ENCODE measurements at regions not wholly inside any gene's neighbourhood (a gene's known extent, or its start where the extent isn't known, plus 50 kb on each side); places are given as distances from the start of the nearest gene placed in this dataset.
A peak's percentile ranks its signal among the peaks of the same experiment; 100 is the strongest.

DNA sequence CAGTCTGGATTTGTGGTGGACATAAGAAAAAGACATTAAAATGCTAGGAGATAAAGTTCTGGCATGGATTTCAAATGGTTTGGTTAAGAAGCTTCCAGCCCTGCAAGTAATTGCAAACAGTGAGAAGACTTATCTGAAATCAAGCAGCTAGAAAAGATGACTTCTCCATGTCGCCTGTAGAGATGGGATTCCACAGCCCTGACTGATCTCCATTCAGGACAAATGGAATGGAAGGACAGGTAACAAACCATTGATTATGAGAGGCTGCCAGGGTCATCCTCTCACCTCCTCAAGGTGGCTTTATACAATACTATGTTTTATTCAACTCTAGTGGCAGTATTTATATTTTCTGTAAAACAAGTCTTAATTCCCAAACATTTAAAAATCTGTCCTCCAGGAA, 237.9 kb downstream of the HLX start:
- H3K9me3 ChIP-seq (ENCODE audit: control insufficient read depth, insufficient read depth, low read depth, low read length) = no peaks in the 10 kb centered on the region
- no peaks in the 10 kb centered on the region for H3K27me3 ChIP-seq (ENCODE audit: control insufficient read depth, insufficient read depth, low read length)
- H4K20me1 ChIP-seq (ENCODE audit: control insufficient read depth, extremely low read depth, insufficient read depth, low read length) = no peaks in the 10 kb centered on the region
- H3K4me2 ChIP-seq (ENCODE audit: extremely low read depth, insufficient read depth, low read length) = no peak overlapping the region
- H3K36me3 ChIP-seq (ENCODE audit: control insufficient read depth, insufficient read depth, low read length) = no peaks in the 10 kb centered on the region
- DNase-seq (ENCODE audit: low read depth in 2 of 2) = peak in 1 of 2 donors; percentile 45
- peaks cover 8% of the 10 kb centered on the region for H3K4me1 ChIP-seq (ENCODE audit: control insufficient read depth, extremely low read depth, insufficient read depth, low read length)
- no peak overlapping the region for H3K9ac ChIP-seq (ENCODE audit: insufficient read depth, low read length)
- H3K27ac ChIP-seq (ENCODE audit: insufficient read depth, low read length) = no peak overlapping the region
- H3K4me3 ChIP-seq (replicated peaks in 1 of 4; ENCODE audit: control extremely low read depth in 1 of 4, insufficient read depth in 1 of 4, low read depth in 3 of 4, low read length in 4 of 4) = no peak overlapping the region
- H3K79me2 ChIP-seq (ENCODE audit: control insufficient read depth, insufficient read depth, low read length) = no peaks in the 10 kb centered on the region
- H2AFZ ChIP-seq (ENCODE audit: low read length) = no peak overlapping the region
- TF ChIP-seq CTCF (conservative IDR thresholded peaks at IDR 0.05 in 1 of 2, IDR thresholded peaks at IDR 0.05 in 1 of 2; ENCODE audit: low read depth in 1 of 2, low read length in 2 of 2) (no peak), EZH2 (IDR thresholded peaks at IDR 0.05; ENCODE audit: low read length, missing control alignments) (no peak)

DNA sequence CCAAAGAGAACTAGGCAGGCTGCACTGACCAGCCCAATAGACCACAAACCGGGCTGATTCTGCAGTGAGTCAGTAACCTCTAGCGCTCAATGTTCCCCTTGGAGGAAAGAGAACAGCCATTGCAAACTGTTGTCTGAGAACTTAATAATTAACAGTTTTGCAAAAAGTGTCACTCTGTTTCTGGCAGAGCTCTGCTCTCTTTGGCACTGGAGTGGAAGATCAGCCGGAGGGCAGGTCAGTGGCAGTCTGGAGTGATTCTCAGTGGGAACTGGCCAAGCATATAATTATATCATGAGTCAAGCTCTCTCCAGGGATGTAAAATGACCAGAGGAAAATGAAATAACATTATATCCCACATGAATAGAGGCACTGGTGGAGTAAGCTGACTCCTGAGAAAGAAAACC, 238.3 kb downstream of the HLX start:
- DNase-seq (ENCODE audit: low read depth in 2 of 2) = peak; percentile 91 to 93
- Histone ChIP-seq H3K9ac (ENCODE audit: insufficient read depth, low read length) (no peak overlapping the region), H2AFZ (ENCODE audit: low read length) (no peak overlapping the region), H3K27ac (ENCODE audit: insufficient read depth, low read length) (no peak overlapping the region), H3K9me3 (ENCODE audit: control insufficient read depth, insufficient read depth, low read depth, low read length) (no peaks in the 10 kb centered on the region), H3K36me3 (ENCODE audit: control insufficient read depth, insufficient read depth, low read length) (no peaks in the 10 kb centered on the region), H3K4me3 (replicated peaks in 1 of 4; ENCODE audit: control extremely low read depth in 1 of 4, insufficient read depth in 1 of 4, low read depth in 3 of 4, low read length in 4 of 4) (no peak overlapping the region), H3K4me1 (ENCODE audit: control insufficient read depth, extremely low read depth, insufficient read depth, low read length) (peaks cover 8% of the 10 kb centered on the region), H3K79me2 (ENCODE audit: control insufficient read depth, insufficient read depth, low read length) (no peaks in the 10 kb centered on the region), H4K20me1 (ENCODE audit: control insufficient read depth, extremely low read depth, insufficient read depth, low read length) (no peaks in the 10 kb centered on the region), H3K4me2 (ENCODE audit: extremely low read depth, insufficient read depth, low read length) (peak overlapping the region; percentile 51), H3K27me3 (ENCODE audit: control insufficient read depth, insufficient read depth, low read length) (no peaks in the 10 kb centered on the region)
- no peak for TF ChIP-seq EZH2 (IDR thresholded peaks at IDR 0.05; ENCODE audit: low read length, missing control alignments)
- TF ChIP-seq CTCF (conservative IDR thresholded peaks at IDR 0.05 in 1 of 2, IDR thresholded peaks at IDR 0.05 in 1 of 2; ENCODE audit: low read depth in 1 of 2, low read length in 2 of 2) = no peak

- DNase-seq (ENCODE audit: low read depth in 2 of 2) = no peak
- TF ChIP-seq CTCF (conservative IDR thresholded peaks at IDR 0.05 in 1 of 2, IDR thresholded peaks at IDR 0.05 in 1 of 2; ENCODE audit: low read depth in 1 of 2, low read length in 2 of 2) (no peak), EZH2 (IDR thresholded peaks at IDR 0.05; ENCODE audit: low read length, missing control alignments) (no peak)
- Histone ChIP-seq H4K20me1 (ENCODE audit: control insufficient read depth, extremely low read depth, insufficient read depth, low read length) (no peaks in the 10 kb centered on the region), H3K4me2 (ENCODE audit: extremely low read depth, insufficient read depth, low read length) (peak overlapping the region; percentile 51), H3K9ac (ENCODE audit: insufficient read depth, low read length) (no peak overlapping the region), H3K36me3 (ENCODE audit: control insufficient read depth, insufficient read depth, low read length) (no peaks in the 10 kb centered on the region), H3K27ac (ENCODE audit: insufficient read depth, low read length) (no peak overlapping the region), H2AFZ (ENCODE audit: low read length) (no peak overlapping the region), H3K79me2 (ENCODE audit: control insufficient read depth, insufficient read depth, low read length) (no peaks in the 10 kb centered on the region), H3K4me3 (replicated peaks in 1 of 4; ENCODE audit: control extremely low read depth in 1 of 4, insufficient read depth in 1 of 4, low read depth in 3 of 4, low read length in 4 of 4) (no peak overlapping the region), H3K27me3 (ENCODE audit: control insufficient read depth, insufficient read depth, low read length) (no peaks in the 10 kb centered on the region), H3K4me1 (ENCODE audit: control insufficient read depth, extremely low read depth, insufficient read depth, low read length) (peaks cover 8% of the 10 kb centered on the region), H3K9me3 (ENCODE audit: control insufficient read depth, insufficient read depth, low read depth, low read length) (no peaks in the 10 kb centered on the region)
Observed at GRCh38 chr1:221118176-221118937, 239.1 kb downstream of the HLX start.
